Panc1 (cell line): ENCODE measurements at regions not wholly inside any gene's neighbourhood (a gene's known extent, or its start where the extent isn't known, plus 50 kb on each side); places are given as distances from the start of the nearest gene placed in this dataset.

ENCODE experiments used
- ATAC-seq: fragments of 200-7000 bp; cut with Tn5 transposase; 2 replicates; pipeline ENCODE4 v1.9.1; 2020; ENCODE audit warnings: mild to moderate bottlenecking, moderate library complexity
- BruUV-seq: library from RNA; stranded (reverse); fragments of 400-500 nt; replicated peaks from 2 replicates; lab custom pipeline; 2021; lab: Mats Ljungman, UMichigan
- CTCF ChIA-PET: fragments of 300-600 bp; sonication (Branson Sonifier 250); formaldehyde crosslinking; loops from one replicate; lab custom pipeline; 2022; ENCODE audit warnings: antibody characterized with exemption; lab: Charles Lee
- POLR2A ChIA-PET: fragments of 300-600 bp; sonication (Branson Sonifier 250); formaldehyde crosslinking; loops from one replicate; lab custom pipeline; 2022; ENCODE audit warnings: antibody characterized with exemption; lab: Charles Lee
- DNase-seq: peaks from one replicate; pipeline ENCODE4 v3.0.0-alpha.2; 2010; ENCODE audit warnings: low read depth, low spot score
- H3K27ac ChIP-seq: 2 replicates; pipeline ENCODE4 v1.5.1; 2011; ENCODE audit warnings: mild to moderate bottlenecking, low read length, inconsistent platforms
- H3K27me3 ChIP-seq: fragments of 200-500 bp; sonication (Bioruptor generic); 2 replicates; pipeline ENCODE4 v1.6.0; 2014; ENCODE audit warnings: low read length, inconsistent platforms; ENCODE audit not compliant: control insufficient read depth, insufficient read depth
- H3K36me3 ChIP-seq: fragments of 200-500 bp; sonication (Bioruptor generic); 2 replicates; pipeline ENCODE4 v1.5.1; 2014; ENCODE audit warnings: inconsistent platforms, mild to moderate bottlenecking, low read length, moderate library complexity; ENCODE audit not compliant: control insufficient read depth, insufficient read depth
- H3K4me1 ChIP-seq: 2 replicates; pipeline ENCODE4 v1.5.1; 2011; ENCODE audit warnings: inconsistent platforms, mild to moderate bottlenecking, low read length, moderate library complexity; ENCODE audit not compliant: control insufficient read depth, insufficient read depth
- H3K4me3 ChIP-seq, 2 experiments: 2 replicates each; pipeline ENCODE4 v1.5.1; 2011 to 2012; ENCODE audit warnings: low read depth in 2 of 2, low read length in 2 of 2, mild to moderate bottlenecking in 2 of 2, inconsistent platforms in 1 of 2, moderate library complexity in 1 of 2
- H3K9me3 ChIP-seq: fragments of 200-500 bp; sonication (Bioruptor generic); 2 replicates; pipeline ENCODE4 v1.5.1; 2014; ENCODE audit warnings: low read depth, mild to moderate bottlenecking, inconsistent platforms, low read length, moderate library complexity; ENCODE audit not compliant: control insufficient read depth, insufficient read depth
- POLR2AphosphoS5 ChIP-seq: IDR thresholded peaks from 2 replicates; pipeline ENCODE4 v1.6.1; 2012; ENCODE audit warnings: mild to moderate bottlenecking, low read depth, low read length, moderate library complexity
- SIN3A ChIP-seq: IDR thresholded peaks from 2 replicates; pipeline ENCODE4 v1.6.1; 2012; ENCODE audit warnings: low read depth, mild to moderate bottlenecking, low read length, moderate library complexity, borderline replicate concordance; ENCODE audit not compliant: insufficient read depth
- TCF7L2 ChIP-seq: IDR thresholded peaks from 2 replicates; pipeline ENCODE4 v1.6.1; 2011; ENCODE audit warnings: mild to moderate bottlenecking, low read depth, low read length, inconsistent platforms
- in situ Hi-C: cut with HindIII; loops from 2 replicates; pipeline ENCODE4 v1.10.0; 2016; ENCODE audit warnings: low sequenced_read_pairs, low pct_unique_long_range_greater_than_20kb
- intact Hi-C: fragments of 100-400 bp; cut with micrococcal nuclease; formaldehyde crosslinking; loops from one replicate; pipeline ENCODE4 v1.10.0; 2022; ENCODE audit not compliant: unreplicated experiment
- TF ChIP-seq, protein P1 (sequence below): fragments of 450-650 bp; IDR thresholded peaks from 2 replicates; pipeline ENCODE4 v1.5.1; 2017; ENCODE audit warnings: mild to moderate bottlenecking
- TF ChIP-seq, protein P2 (sequence below), 2 experiments: IDR thresholded peaks; 2 replicates each; pipeline ENCODE4 v1.6.1; 2011 to 2012; ENCODE audit warnings: low read depth in 2 of 2, control low read depth in 1 of 2, low read length in 1 of 2, mild to moderate bottlenecking in 1 of 2, moderate library complexity in 1 of 2; ENCODE audit not compliant: insufficient read depth in 1 of 2

DNA sequence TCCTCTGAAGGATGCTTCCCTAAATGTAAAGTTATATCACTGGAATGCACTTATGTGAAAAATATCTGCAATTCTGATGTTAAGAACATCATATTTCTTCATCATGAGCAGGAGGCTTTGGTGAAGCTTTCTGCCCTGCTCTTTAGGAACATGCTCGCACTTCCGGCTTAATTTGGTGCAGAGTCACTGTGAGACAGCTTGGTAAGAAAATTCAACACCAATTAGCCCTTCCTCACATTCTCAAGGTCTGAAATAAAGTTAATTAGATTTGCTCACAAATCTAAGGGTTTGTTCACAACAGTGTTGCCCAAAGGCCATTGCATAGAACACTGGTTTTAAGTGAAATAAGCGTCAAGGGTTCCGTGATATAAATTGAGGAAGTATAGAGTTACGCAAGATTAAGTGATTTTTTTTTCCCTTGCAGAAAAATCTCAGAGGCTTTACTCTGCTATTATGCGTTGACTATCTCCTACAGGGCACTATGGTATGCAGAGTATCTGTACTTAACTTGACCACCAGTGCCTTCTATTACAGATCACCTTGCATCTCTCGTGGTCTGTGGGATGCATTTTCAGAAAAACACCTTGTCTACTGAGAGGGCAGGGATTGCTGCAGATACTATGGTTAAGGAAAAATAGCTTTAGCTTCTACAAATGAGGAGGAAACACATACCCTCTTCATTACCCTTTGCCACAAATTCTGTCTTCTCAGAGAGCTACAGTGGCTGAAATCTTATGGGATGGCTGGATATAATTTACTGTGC is 953.9 kb downstream of the TYW1 start:
- POLR2A ChIA-PET, result no interaction called here
- ATAC-seq (no peak), DNase-seq (no peak)
- CTCF ChIA-PET, result no interaction called here
- in situ Hi-C loops, result no loop called here
- H3K27ac ChIP-seq, result no peak overlapping the region
- H3K27me3 ChIP-seq, result no peaks in the 10 kb centered on the region
- TF ChIP-seq SIN3A, result no peak
- TF ChIP-seq, protein P1, sequence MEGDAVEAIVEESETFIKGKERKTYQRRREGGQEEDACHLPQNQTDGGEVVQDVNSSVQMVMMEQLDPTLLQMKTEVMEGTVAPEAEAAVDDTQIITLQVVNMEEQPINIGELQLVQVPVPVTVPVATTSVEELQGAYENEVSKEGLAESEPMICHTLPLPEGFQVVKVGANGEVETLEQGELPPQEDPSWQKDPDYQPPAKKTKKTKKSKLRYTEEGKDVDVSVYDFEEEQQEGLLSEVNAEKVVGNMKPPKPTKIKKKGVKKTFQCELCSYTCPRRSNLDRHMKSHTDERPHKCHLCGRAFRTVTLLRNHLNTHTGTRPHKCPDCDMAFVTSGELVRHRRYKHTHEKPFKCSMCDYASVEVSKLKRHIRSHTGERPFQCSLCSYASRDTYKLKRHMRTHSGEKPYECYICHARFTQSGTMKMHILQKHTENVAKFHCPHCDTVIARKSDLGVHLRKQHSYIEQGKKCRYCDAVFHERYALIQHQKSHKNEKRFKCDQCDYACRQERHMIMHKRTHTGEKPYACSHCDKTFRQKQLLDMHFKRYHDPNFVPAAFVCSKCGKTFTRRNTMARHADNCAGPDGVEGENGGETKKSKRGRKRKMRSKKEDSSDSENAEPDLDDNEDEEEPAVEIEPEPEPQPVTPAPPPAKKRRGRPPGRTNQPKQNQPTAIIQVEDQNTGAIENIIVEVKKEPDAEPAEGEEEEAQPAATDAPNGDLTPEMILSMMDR, result no peak
- TF ChIP-seq TCF7L2, result no peak
- TF ChIP-seq, protein P2, sequence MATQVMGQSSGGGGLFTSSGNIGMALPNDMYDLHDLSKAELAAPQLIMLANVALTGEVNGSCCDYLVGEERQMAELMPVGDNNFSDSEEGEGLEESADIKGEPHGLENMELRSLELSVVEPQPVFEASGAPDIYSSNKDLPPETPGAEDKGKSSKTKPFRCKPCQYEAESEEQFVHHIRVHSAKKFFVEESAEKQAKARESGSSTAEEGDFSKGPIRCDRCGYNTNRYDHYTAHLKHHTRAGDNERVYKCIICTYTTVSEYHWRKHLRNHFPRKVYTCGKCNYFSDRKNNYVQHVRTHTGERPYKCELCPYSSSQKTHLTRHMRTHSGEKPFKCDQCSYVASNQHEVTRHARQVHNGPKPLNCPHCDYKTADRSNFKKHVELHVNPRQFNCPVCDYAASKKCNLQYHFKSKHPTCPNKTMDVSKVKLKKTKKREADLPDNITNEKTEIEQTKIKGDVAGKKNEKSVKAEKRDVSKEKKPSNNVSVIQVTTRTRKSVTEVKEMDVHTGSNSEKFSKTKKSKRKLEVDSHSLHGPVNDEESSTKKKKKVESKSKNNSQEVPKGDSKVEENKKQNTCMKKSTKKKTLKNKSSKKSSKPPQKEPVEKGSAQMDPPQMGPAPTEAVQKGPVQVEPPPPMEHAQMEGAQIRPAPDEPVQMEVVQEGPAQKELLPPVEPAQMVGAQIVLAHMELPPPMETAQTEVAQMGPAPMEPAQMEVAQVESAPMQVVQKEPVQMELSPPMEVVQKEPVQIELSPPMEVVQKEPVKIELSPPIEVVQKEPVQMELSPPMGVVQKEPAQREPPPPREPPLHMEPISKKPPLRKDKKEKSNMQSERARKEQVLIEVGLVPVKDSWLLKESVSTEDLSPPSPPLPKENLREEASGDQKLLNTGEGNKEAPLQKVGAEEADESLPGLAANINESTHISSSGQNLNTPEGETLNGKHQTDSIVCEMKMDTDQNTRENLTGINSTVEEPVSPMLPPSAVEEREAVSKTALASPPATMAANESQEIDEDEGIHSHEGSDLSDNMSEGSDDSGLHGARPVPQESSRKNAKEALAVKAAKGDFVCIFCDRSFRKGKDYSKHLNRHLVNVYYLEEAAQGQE (IDR thresholded peaks at IDR 0.05; ENCODE audit: insufficient read depth in 1 of 2, low read depth in 2 of 2, low read length in 1 of 2), result no peak
- TF ChIP-seq POLR2AphosphoS5, result no peak
- no peak overlapping the region for H3K4me3 ChIP-seq
- BruUV-seq, result no TSS peak
- H3K36me3 ChIP-seq, result no peaks in the 10 kb centered on the region
- intact Hi-C loops, result no loop called here
- H3K9me3 ChIP-seq, result no peaks in the 10 kb centered on the region
- no peaks in the 10 kb centered on the region for H3K4me1 ChIP-seq

DNA sequence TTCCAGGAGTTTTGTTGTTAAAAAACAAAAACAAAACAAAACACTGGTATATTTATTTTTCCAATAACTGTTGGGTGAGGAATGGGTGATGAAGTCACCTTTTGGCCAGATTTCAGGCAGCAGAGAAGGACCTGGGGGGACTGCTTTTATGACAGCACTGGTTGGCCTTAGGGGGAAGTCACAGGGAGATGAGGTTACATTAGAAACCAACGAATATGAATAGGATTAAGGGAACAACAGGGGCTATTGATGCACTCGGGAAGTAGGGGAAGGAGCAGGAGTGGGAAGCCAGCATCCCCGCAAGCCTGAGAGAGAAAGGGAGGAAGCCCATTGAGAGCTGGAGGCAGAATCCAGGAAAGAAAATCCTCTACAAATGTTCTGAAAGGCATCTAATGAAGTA is 958.4 kb downstream of the TYW1 start:
- POLR2A ChIA-PET, result no interaction called here
- Histone ChIP-seq H3K27me3 (no peaks in the 10 kb centered on the region), H3K36me3 (no peaks in the 10 kb centered on the region), H3K4me1 (no peaks in the 10 kb centered on the region), H3K27ac (no peak overlapping the region), H3K9me3 (no peaks in the 10 kb centered on the region), H3K4me3 (no peak overlapping the region)
- BruUV-seq, result no TSS peak
- TF ChIP-seq, protein P2 (IDR thresholded peaks at IDR 0.05; ENCODE audit: insufficient read depth in 1 of 2, low read depth in 2 of 2, low read length in 1 of 2), result no peak
- TF ChIP-seq POLR2AphosphoS5 (no peak), TCF7L2 (no peak), SIN3A (no peak)
- TF ChIP-seq, protein P1, result no peak
- no peak for ATAC-seq
- in situ Hi-C loops (no loop called here), intact Hi-C loops (no loop called here)
- CTCF ChIA-PET, result no interaction called here
- DNase-seq, result no peak
